HepG2 (cell line): ENCODE measurements at regions not wholly inside any gene's neighbourhood (a gene's known extent, or its start where the extent isn't known, plus 50 kb on each side); places are given as distances from the start of the nearest gene placed in this dataset.

Experiments
- ATAC-seq: fragments of 200-7000 bp; cut with Tn5 transposase; 3 replicates; pipeline ENCODE4 v1.9.1; 2020; ENCODE audit warnings: mild to moderate bottlenecking, moderate library complexity
- BruUV-seq: library from RNA; stranded (reverse); fragments of 400-500 nt; replicated peaks from 2 replicates; lab custom pipeline; 2021; lab: Mats Ljungman, UMichigan
- CTCF ChIA-PET: fragments of 300-600 bp; formaldehyde crosslinking; extraction: SDS; loops from one replicate; lab custom pipeline; 2021; ENCODE audit warnings: low total read pairs, inconsistent platforms, low intra/inter-chr PET ratio; lab: Yijun Ruan, JAX
- POLR2A ChIA-PET: fragments of 350-600 bp; sonication (Branson Sonifier 250); formaldehyde crosslinking; loops from one replicate; lab custom pipeline; 2020; ENCODE audit warnings: antibody characterized with exemption, inconsistent platforms; lab: Yijun Ruan, JAX
- DNase-seq: peaks from one replicate; pipeline ENCODE4 v3.0.0-alpha.2; 2015; ENCODE audit warnings: low spot score
- FAIRE-seq: peaks from 3 replicates; lab custom pipeline; 2011; peaks lifted over from hg19 to GRCh38; lab: Jason Lieb, UNC
- H2AFZ ChIP-seq: one replicate; pipeline ENCODE4 v1.6.1; 2011; ENCODE audit warnings: low read length, inconsistent platforms
- H3K27ac ChIP-seq: fragments of 300-600 bp; 3 replicates; pipeline ENCODE4 v1.8.0; 2011; ENCODE audit warnings: mixed run types, mild to moderate bottlenecking, mixed read lengths, low read length, inconsistent platforms; ENCODE audit not compliant: insufficient read depth; ENCODE audit errors: extremely low read length
- H3K27me3 ChIP-seq, 2 experiments: fragments of 200-600 bp in 1 of 2; 2 replicates in 1 of 2; 3 replicates in 1 of 2; pipeline versions ENCODE4 v1.6.0 to v1.8.0; 2011; ENCODE audit warnings: low read length in 2 of 2, mild to moderate bottlenecking in 2 of 2, moderate library complexity in 2 of 2, inconsistent platforms in 1 of 2; ENCODE audit not compliant: insufficient read depth in 2 of 2, control insufficient read depth in 1 of 2
- H3K36me3 ChIP-seq, 2 experiments: fragments of 200-600 bp in 1 of 2; replicated peaks in 1 of 2; 2 replicates in 1 of 2; 3 replicates in 1 of 2; pipeline versions ENCODE4 v1.5.1 to v1.8.0; 2011; ENCODE audit warnings: low read length in 2 of 2, inconsistent platforms in 1 of 2; ENCODE audit not compliant: insufficient read depth in 2 of 2, control insufficient read depth in 1 of 2
- H3K4me1 ChIP-seq: 2 replicates; pipeline ENCODE4 v1.5.1; 2012; ENCODE audit warnings: low read length, inconsistent platforms; ENCODE audit not compliant: insufficient read depth
- H3K4me2 ChIP-seq: 2 replicates; pipeline ENCODE4 v1.6.0; 2011; ENCODE audit warnings: low read depth, low read length, inconsistent platforms
- H3K4me3 ChIP-seq, 3 experiments: fragments of 200-600 bp in 1 of 3; sonication (generic), shearing (Covaris generic) in 1 of 3; replicated peaks in 1 of 3; 2 replicates each; pipeline ENCODE4 v1.5.1; 2011 to 2016; ENCODE audit warnings: low read length in 3 of 3, inconsistent platforms in 2 of 3, low read depth in 2 of 3, mild to moderate bottlenecking in 2 of 3, control low read depth in 1 of 3, mixed read lengths in 1 of 3; ENCODE audit not compliant: insufficient read depth in 1 of 3
- H3K79me2 ChIP-seq: one replicate; pipeline ENCODE4 v1.6.1; 2011; ENCODE audit warnings: low read length, inconsistent platforms; ENCODE audit not compliant: insufficient read depth
- H3K9ac ChIP-seq: 2 replicates; pipeline ENCODE4 v1.6.0; 2011; ENCODE audit warnings: mild to moderate bottlenecking, low read depth, low read length, inconsistent platforms; ENCODE audit not compliant: insufficient read depth
- H3K9me3 ChIP-seq: 2 replicates; pipeline ENCODE4 v1.5.1; 2012; ENCODE audit warnings: mild to moderate bottlenecking, low read length
- H4K20me1 ChIP-seq: 2 replicates; pipeline ENCODE4 v1.6.0; 2011; ENCODE audit warnings: inconsistent platforms, mild to moderate bottlenecking, low read length, moderate library complexity; ENCODE audit not compliant: insufficient read depth
- FOXO4 ChIP-seq: sonication (generic); formaldehyde crosslinking; conservative IDR thresholded peaks from 2 replicates; pipeline ENCODE4 v1.8.1; 2023; ENCODE audit warnings: missing genetic modification reagents
- KDM5B ChIP-seq: sonication (generic); formaldehyde crosslinking; IDR thresholded peaks from 2 replicates; pipeline ENCODE4 v1.4.0; 2020; ENCODE audit warnings: missing genetic modification reagents, mild to moderate bottlenecking, borderline replicate concordance
- MAFK ChIP-seq, 2 experiments: IDR thresholded peaks in 1 of 2; conservative IDR thresholded peaks in 1 of 2; 2 replicates each; pipeline ENCODE4 v1.6.1; 2011; ENCODE audit warnings: improper control_type of control experiment in 2 of 2, low read length in 2 of 2
- ZNF382 ChIP-seq: sonication (generic); formaldehyde crosslinking; IDR thresholded peaks from 2 replicates; pipeline ENCODE4 v1.5.0; 2020; ENCODE audit warnings: missing genetic modification reagents, mild to moderate bottlenecking, borderline replicate concordance
- ZNF484 ChIP-seq: sonication (generic); formaldehyde crosslinking; IDR thresholded peaks from 2 replicates; pipeline ENCODE4 v1.5.1; 2020; ENCODE audit warnings: mild to moderate bottlenecking, low read depth, missing genetic modification reagents, borderline replicate concordance
- WGBS: methylation state at CpG from one replicate; pipeline ENCODE4 v1.1.6; 2017; ENCODE audit warnings: low lambda C conversion rate; 5-methylcytosine and 5-hydroxymethylcytosine counted together
- in situ Hi-C: cut with HindIII; loops from 2 replicates; pipeline ENCODE4 v1.10.0; 2017; ENCODE audit warnings: low pct_unique_long_range_greater_than_20kb; ENCODE audit not compliant: extremely low pct_ligation_motif_present
- intact Hi-C: fragments of 100-400 bp; cut with micrococcal nuclease; formaldehyde crosslinking; loops from one replicate; pipeline ENCODE4 v1.10.0; 2022; ENCODE audit not compliant: unreplicated experiment

GRCh38 chr2:234812851-234813250 lies 139.0 kb upstream of the SH3BP4 start:
- Histone ChIP-seq H3K4me2 (no peak overlapping the region), H3K4me1 (peaks cover 20% of the 10 kb centered on the region), H3K36me3 (no peaks in the 10 kb centered on the region), H3K9ac (no peak overlapping the region), H2AFZ (no peak overlapping the region), H3K79me2 (no peaks in the 10 kb centered on the region), H3K27me3 (peaks cover 4 to 7% of the 10 kb centered on the region in 2 experiments; a peak in 3 of 5 replicates), H3K9me3 (no peaks in the 10 kb centered on the region), H3K4me3 (no peak overlapping the region), H4K20me1 (no peaks in the 10 kb centered on the region), H3K27ac (no peak overlapping the region)
- peak in 1 of 2 experiments; percentile 26; a peak in 1 of 4 replicates for TF ChIP-seq MAFK (conservative IDR thresholded peaks at IDR 0.05 in 1 of 2, IDR thresholded peaks at IDR 0.05 in 1 of 2; ENCODE audit: low read length in 2 of 2)
- TF ChIP-seq ZNF382 (CRISPR knock-in tag), result no peak
- BruUV-seq, result no TSS peak
- intact Hi-C loops (no loop called here), in situ Hi-C loops (no loop called here)
- WGBS, result 28% methylated on average over 2 of the region's 2 CpGs
- FAIRE-seq, result no peak
- no peak for ATAC-seq
- ChIA-PET POLR2A (no interaction called here), CTCF (no interaction called here)
- no peak for DNase-seq

- CTCF ChIA-PET, result no interaction called here
Measured at GRCh38 chr2:234808907-234809306, 142.9 kb upstream of the SH3BP4 start.

More at GRCh38 chr2:234808907-234809306, 142.9 kb upstream of the SH3BP4 start:
- H3K4me2 ChIP-seq, result no peak overlapping the region
- no peak for TF ChIP-seq ZNF484 (CRISPR knock-in tag)
- TF ChIP-seq FOXO4 (CRISPR knock-in tag), result 0 out of 2 replicates have a peak, but pooled peaks have one; percentile 52
- no peak for TF ChIP-seq KDM5B
- peaks cover 10% of the 10 kb centered on the region; the same call in 1 of the 2 replicates for H3K9me3 ChIP-seq
- in situ Hi-C loops (no loop called here), intact Hi-C loops (no loop called here)
- no peak for FAIRE-seq
- no peaks in the 10 kb centered on the region for H4K20me1 ChIP-seq
- H3K9ac ChIP-seq, result no peak overlapping the region
- no peak for DNase-seq
- H3K79me2 ChIP-seq, result no peaks in the 10 kb centered on the region
- no peaks in the 10 kb centered on the region for H3K36me3 ChIP-seq
- 22% methylated on average over 2 of the region's 2 CpGs for WGBS
- ATAC-seq, result no peak
- peaks cover 4% of the 10 kb centered on the region in 2 experiments; a peak in 4 of 5 replicates for H3K27me3 ChIP-seq
- POLR2A ChIA-PET, result no interaction called here
- H3K4me3 ChIP-seq, result no peak overlapping the region
- no peak overlapping the region for H3K27ac ChIP-seq
- no TSS peak for BruUV-seq
- peaks cover 10% of the 10 kb centered on the region for H3K4me1 ChIP-seq
- H2AFZ ChIP-seq, result no peak overlapping the region
